Activated naive CD4-positive, alpha-beta T cell treated with anti-CD3 and anti-CD28 coated beads, Interleukin-2, amount 50 U/mL, for 24 hours (primary cell): ENCODE measurements at regions not wholly inside any gene's neighbourhood (a gene's known extent, or its start where the extent isn't known, plus 50 kb on each side); places are given as distances from the start of the nearest gene placed in this dataset.
"Not testable (repeated sequence)": the region's sequence is repeated elsewhere in the genome, so short reads cannot be mapped to it uniquely, and the experiment has no call there.

ENCODE experiments used
- H3K27ac Mint-ChIP-seq: one replicate; pipeline ENCODE4 v1.8.0; 2021; ENCODE audit warnings: mild to moderate bottlenecking, mixed read lengths
- H3K27me3 Mint-ChIP-seq: one replicate; pipeline ENCODE4 v1.8.0; 2021; ENCODE audit warnings: mixed read lengths
- H3K36me3 Mint-ChIP-seq: one replicate; pipeline ENCODE4 v1.8.0; 2021; ENCODE audit warnings: mixed read lengths
- H3K4me1 Mint-ChIP-seq: one replicate; pipeline ENCODE4 v1.8.0; 2021; ENCODE audit warnings: mixed read lengths
- H3K4me3 Mint-ChIP-seq: one replicate; pipeline ENCODE4 v1.8.0; 2021; ENCODE audit warnings: mild to moderate bottlenecking, mixed read lengths
- H3K9me3 Mint-ChIP-seq: one replicate; pipeline ENCODE4 v1.8.0; 2021; ENCODE audit warnings: mixed read lengths

GRCh38 chr13:58667096-58667495 is 1035.6 kb downstream of the PCDH17 start:
- Mint-ChIP-seq H3K27me3 (no peaks in the 10 kb centered on the region), H3K4me3 (no peak overlapping the region), H3K9me3 (peaks cover 11% of the 10 kb centered on the region), H3K27ac (no peak overlapping the region), H3K36me3 (no peaks in the 10 kb centered on the region), H3K4me1 (no peaks in the 10 kb centered on the region)

GRCh38 chr13:58680115-58680514 is 1048.6 kb downstream of the PCDH17 start:
- Mint-ChIP-seq H3K36me3 (no peaks in the 10 kb centered on the region), H3K4me3 (no peak overlapping the region), H3K9me3 (peaks cover 5% of the 10 kb centered on the region), H3K4me1 (no peaks in the 10 kb centered on the region), H3K27ac (no peak overlapping the region), H3K27me3 (no peaks in the 10 kb centered on the region)

GRCh38 chr13:58682616-58683015 is 1051.1 kb downstream of the PCDH17 start:
- H3K27ac Mint-ChIP-seq = no peak overlapping the region
- H3K36me3 Mint-ChIP-seq = no peaks in the 10 kb centered on the region
- H3K4me3 Mint-ChIP-seq = no peak overlapping the region
- H3K4me1 Mint-ChIP-seq = no peaks in the 10 kb centered on the region
- no peaks in the 10 kb centered on the region for H3K27me3 Mint-ChIP-seq
- H3K9me3 Mint-ChIP-seq = peaks cover 8% of the 10 kb centered on the region

GRCh38 chr13:58687148-58687547 is 1055.6 kb downstream of the PCDH17 start:
- no peaks in the 10 kb centered on the region for H3K4me1 Mint-ChIP-seq
- H3K4me3 Mint-ChIP-seq = no peak overlapping the region
- no peaks in the 10 kb centered on the region for H3K27me3 Mint-ChIP-seq
- H3K36me3 Mint-ChIP-seq = no peaks in the 10 kb centered on the region
- no peak overlapping the region for H3K27ac Mint-ChIP-seq
- H3K9me3 Mint-ChIP-seq = peaks cover 8% of the 10 kb centered on the region

GRCh38 chr13:58698531-58698930 is 1067.0 kb downstream of the PCDH17 start:
- H3K4me1 Mint-ChIP-seq = no peaks in the 10 kb centered on the region
- H3K36me3 Mint-ChIP-seq = no peaks in the 10 kb centered on the region
- H3K27ac Mint-ChIP-seq = no peak overlapping the region
- H3K27me3 Mint-ChIP-seq = no peaks in the 10 kb centered on the region
- peaks cover 13% of the 10 kb centered on the region for H3K9me3 Mint-ChIP-seq
- no peak overlapping the region for H3K4me3 Mint-ChIP-seq

- Mint-ChIP-seq H3K4me3 (no peak overlapping the region), H3K27me3 (no peaks in the 10 kb centered on the region), H3K36me3 (no peaks in the 10 kb centered on the region), H3K4me1 (no peaks in the 10 kb centered on the region), H3K27ac (no peak overlapping the region), H3K9me3 (peaks cover 9% of the 10 kb centered on the region)
Measured at GRCh38 chr13:58704953-58705352, 1073.4 kb downstream of the PCDH17 start.

GRCh38 chr13:58706421-58706820 is 1074.9 kb downstream of the PCDH17 start:
- Mint-ChIP-seq H3K27ac (no peak overlapping the region), H3K4me1 (no peaks in the 10 kb centered on the region), H3K4me3 (no peak overlapping the region), H3K36me3 (no peaks in the 10 kb centered on the region), H3K9me3 (peaks cover 9% of the 10 kb centered on the region), H3K27me3 (no peaks in the 10 kb centered on the region)

GRCh38 chr13:58712191-58712590 is 1080.6 kb downstream of the PCDH17 start:
- Mint-ChIP-seq H3K4me3 (no peak overlapping the region), H3K9me3 (peaks cover 6% of the 10 kb centered on the region), H3K4me1 (no peaks in the 10 kb centered on the region), H3K27ac (no peak overlapping the region), H3K27me3 (no peaks in the 10 kb centered on the region), H3K36me3 (no peaks in the 10 kb centered on the region)

GRCh38 chr13:58714016-58714415 is 1082.5 kb downstream of the PCDH17 start:
- not testable (repeated sequence) for H3K4me1 Mint-ChIP-seq, H3K9me3 Mint-ChIP-seq, H3K36me3 Mint-ChIP-seq, H3K4me3 Mint-ChIP-seq, H3K27ac Mint-ChIP-seq, H3K27me3 Mint-ChIP-seq

- no peaks in the 10 kb centered on the region for H3K27me3 Mint-ChIP-seq
- no peak overlapping the region for H3K4me3 Mint-ChIP-seq
- no peaks in the 10 kb centered on the region for H3K36me3 Mint-ChIP-seq
- no peak overlapping the region for H3K27ac Mint-ChIP-seq
- no peaks in the 10 kb centered on the region for H3K9me3 Mint-ChIP-seq
- H3K4me1 Mint-ChIP-seq = no peaks in the 10 kb centered on the region
Measured at GRCh38 chr13:58721273-58721672, 1089.7 kb downstream of the PCDH17 start.

GRCh38 chr13:58728126-58728525 is 1096.6 kb downstream of the PCDH17 start:
- Mint-ChIP-seq H3K36me3 (no peaks in the 10 kb centered on the region), H3K4me3 (no peak overlapping the region), H3K9me3 (no peaks in the 10 kb centered on the region), H3K27ac (no peak overlapping the region), H3K27me3 (no peaks in the 10 kb centered on the region), H3K4me1 (no peaks in the 10 kb centered on the region)

- H3K9me3 Mint-ChIP-seq = no peaks in the 10 kb centered on the region
Measured at GRCh38 chr13:58729361-58729760, 1097.8 kb downstream of the PCDH17 start.

GRCh38 chr13:58744686-58745085 is 1113.1 kb downstream of the PCDH17 start:
- Mint-ChIP-seq H3K4me1 (no peaks in the 10 kb centered on the region), H3K9me3 (peaks cover 4% of the 10 kb centered on the region), H3K36me3 (no peaks in the 10 kb centered on the region), H3K27ac (no peak overlapping the region), H3K4me3 (no peak overlapping the region), H3K27me3 (no peaks in the 10 kb centered on the region)

More at GRCh38 chr13:58729361-58729760, 1097.8 kb downstream of the PCDH17 start:
- H3K36me3 Mint-ChIP-seq = no peaks in the 10 kb centered on the region
- no peaks in the 10 kb centered on the region for H3K27me3 Mint-ChIP-seq
- H3K4me1 Mint-ChIP-seq = no peaks in the 10 kb centered on the region
- H3K27ac Mint-ChIP-seq = no peak overlapping the region
- no peak overlapping the region for H3K4me3 Mint-ChIP-seq

- H3K27ac Mint-ChIP-seq = no peak overlapping the region
- H3K4me3 Mint-ChIP-seq = no peak overlapping the region
- no peaks in the 10 kb centered on the region for H3K9me3 Mint-ChIP-seq
- no peaks in the 10 kb centered on the region for H3K36me3 Mint-ChIP-seq
- no peaks in the 10 kb centered on the region for H3K27me3 Mint-ChIP-seq
- no peaks in the 10 kb centered on the region for H3K4me1 Mint-ChIP-seq
Measured at GRCh38 chr13:58767566-58767965, 1136.0 kb downstream of the PCDH17 start.

GRCh38 chr13:58773280-58773859 is 1141.8 kb downstream of the PCDH17 start:
- no peak overlapping the region for H3K27ac Mint-ChIP-seq
- H3K9me3 Mint-ChIP-seq = peaks cover 18% of the 10 kb centered on the region
- no peak overlapping the region for H3K4me3 Mint-ChIP-seq
- no peaks in the 10 kb centered on the region for H3K4me1 Mint-ChIP-seq
- H3K27me3 Mint-ChIP-seq = no peaks in the 10 kb centered on the region
- no peaks in the 10 kb centered on the region for H3K36me3 Mint-ChIP-seq

- Mint-ChIP-seq H3K27ac (no peak overlapping the region), H3K4me3 (no peak overlapping the region), H3K9me3 (peaks cover 2% of the 10 kb centered on the region), H3K27me3 (no peaks in the 10 kb centered on the region), H3K36me3 (no peaks in the 10 kb centered on the region), H3K4me1 (no peaks in the 10 kb centered on the region)
Measured at GRCh38 chr13:58782736-58783135, 1151.2 kb downstream of the PCDH17 start.

GRCh38 chr13:58792854-58793253 is 1161.3 kb downstream of the PCDH17 start:
- Mint-ChIP-seq H3K36me3 (no peaks in the 10 kb centered on the region), H3K4me3 (no peak overlapping the region), H3K27ac (no peak overlapping the region), H3K9me3 (peaks cover 2% of the 10 kb centered on the region), H3K27me3 (no peaks in the 10 kb centered on the region), H3K4me1 (no peaks in the 10 kb centered on the region)
